Stimulated activated CD8-positive, alpha-beta memory T cell treated with anti-CD3 and anti-CD28 coated beads, Interleukin-7, amount 100 ng/mL, for 24 hours (primary cell): ENCODE measurements at regions not wholly inside any gene's neighbourhood (a gene's known extent, or its start where the extent isn't known, plus 50 kb on each side); places are given as distances from the start of the nearest gene placed in this dataset.
A peak's percentile ranks its signal among the peaks of the same experiment; 100 is the strongest.
"Not testable (repeated sequence)": the region's sequence is repeated elsewhere in the genome, so short reads cannot be mapped to it uniquely, and the experiment has no call there.

Experiments
- DNase-seq: peaks from one replicate; pipeline ENCODE4 v3.0.0-alpha.2; 2020; ENCODE audit warnings: low read depth

- no peak for DNase-seq
Measured at GRCh38 chr11:129637473-129637872, 178.2 kb upstream of the TMEM45B start.

DNA sequence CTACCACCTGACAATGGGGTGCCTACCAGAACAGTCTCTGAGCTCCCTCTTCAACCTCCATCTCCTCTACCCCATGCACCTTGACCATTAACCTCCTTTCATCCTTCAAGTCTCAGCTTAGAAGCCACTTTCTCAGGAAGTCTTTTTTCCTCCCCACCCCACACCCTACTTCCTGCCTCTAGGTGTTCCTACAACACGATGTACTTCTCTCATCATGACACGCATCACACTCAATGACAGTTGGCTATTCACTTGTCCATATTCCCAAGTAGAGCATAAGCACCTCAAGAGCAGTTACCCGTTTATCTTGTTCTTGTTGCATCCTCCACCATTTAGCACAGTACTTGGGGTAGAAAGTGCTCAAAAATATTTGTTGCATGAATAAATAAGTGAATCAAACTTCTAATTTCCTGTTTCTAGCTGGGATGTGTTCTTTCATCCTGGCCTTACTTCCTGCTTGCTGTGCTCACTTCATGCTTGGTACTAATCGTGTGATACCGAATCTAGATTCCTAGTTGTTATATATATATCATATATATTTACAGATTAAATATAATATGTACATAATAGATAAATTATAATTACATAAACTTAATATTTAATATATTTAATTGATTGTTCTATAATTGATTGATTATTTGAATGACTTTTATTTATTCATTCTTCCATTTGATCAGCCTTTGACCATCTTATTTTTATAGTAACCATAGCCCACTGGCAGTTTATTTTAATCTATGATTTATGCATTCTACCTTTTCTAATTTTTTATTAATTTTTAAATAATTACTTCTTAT is 177.5 kb upstream of the TMEM45B start:
- no peak for DNase-seq

DNA sequence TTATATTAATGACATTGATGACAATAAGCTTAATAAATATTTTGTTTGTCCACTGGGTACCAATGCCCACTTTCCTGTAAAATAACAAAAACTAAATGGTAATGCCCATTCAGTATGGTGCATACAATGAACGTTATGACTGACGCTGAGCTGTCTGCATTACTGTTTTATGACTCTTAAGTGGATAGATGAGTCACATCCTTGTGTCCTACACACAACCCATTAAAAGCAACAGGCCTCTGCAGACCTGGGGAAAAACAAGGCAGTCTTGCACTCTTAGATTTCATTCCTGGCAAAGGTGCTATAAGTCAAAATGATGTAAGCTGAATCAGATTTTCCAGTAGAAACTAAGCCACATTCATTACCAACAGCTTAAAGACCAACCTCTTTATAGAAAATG is 176.3 kb upstream of the TMEM45B start:
- DNase-seq = no peak

DNA sequence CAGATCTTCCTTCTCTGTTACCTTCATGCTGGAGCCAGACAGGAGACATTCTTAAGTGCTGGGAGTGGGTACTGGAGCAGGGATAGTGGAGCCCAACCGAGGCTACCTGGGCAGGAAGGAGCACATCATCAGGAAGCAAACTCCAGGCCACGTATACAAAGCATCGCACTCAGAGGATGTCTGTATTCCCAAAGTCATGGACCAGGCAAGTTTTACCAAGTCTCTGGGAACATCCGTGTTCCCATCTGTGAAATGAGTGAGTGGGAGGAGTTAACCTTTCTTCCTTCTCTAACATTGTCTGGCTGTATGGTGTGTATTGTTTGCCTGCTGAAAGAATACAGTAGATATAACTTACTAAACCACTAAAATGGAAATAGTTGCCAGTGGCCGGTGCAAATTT is 175.0 kb upstream of the TMEM45B start:
- no peak for DNase-seq

DNA sequence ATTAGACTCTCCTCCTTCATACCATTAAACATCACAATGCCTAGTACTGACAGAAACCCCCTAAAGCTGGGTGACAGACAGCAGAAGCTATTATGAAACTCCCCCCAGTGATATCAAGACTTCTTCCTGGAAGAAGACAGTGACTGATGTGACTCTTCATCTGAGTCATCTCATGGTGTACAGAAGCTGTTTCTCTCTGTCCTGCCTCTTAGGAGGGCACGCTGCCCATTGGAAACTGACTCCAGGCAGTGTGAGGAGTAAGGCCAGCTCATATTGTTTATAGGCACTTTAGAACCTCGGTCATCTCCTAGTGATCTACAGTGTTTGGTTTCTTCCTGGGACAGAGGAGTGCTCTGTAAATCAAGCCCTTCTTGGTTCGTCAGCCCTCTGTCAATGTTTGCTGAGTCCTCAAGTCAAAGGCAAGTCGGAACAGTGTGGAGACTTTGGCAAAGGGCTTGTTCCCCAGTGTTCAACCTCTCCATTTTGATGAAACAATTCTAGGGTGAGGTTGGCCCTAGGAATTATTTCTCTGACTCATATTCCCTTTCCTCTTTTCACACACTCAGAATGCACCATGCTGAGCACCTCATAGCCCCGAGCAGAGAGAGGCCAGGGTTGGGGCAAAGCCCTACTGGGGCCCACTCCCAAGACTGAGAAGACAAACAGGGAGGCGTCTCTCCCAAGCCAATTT is 172.5 kb upstream of the TMEM45B start:
- no peak for DNase-seq

DNA sequence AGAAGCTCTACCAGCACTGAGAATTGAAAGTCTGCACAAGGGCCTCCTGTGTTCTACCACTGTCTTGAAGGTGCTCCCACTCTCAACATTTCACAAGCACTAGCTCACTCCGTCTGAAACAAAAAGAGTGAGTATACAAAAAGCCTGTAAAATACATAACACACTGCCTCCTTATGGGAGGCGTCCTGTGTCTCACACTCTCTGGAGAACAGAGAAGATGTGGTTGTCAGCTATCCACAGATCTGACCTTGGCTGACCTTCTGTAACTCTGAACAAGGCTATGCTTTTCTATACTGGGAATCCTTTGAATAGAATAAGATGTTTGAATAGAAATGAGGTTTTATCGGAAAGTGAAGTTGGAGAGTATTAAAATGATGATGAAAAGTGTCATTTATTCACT is 171.3 kb upstream of the TMEM45B start:
- DNase-seq = no peak

- DNase-seq = no peak
Measured at GRCh38 chr11:129645943-129646342, 169.7 kb upstream of the TMEM45B start.

DNA sequence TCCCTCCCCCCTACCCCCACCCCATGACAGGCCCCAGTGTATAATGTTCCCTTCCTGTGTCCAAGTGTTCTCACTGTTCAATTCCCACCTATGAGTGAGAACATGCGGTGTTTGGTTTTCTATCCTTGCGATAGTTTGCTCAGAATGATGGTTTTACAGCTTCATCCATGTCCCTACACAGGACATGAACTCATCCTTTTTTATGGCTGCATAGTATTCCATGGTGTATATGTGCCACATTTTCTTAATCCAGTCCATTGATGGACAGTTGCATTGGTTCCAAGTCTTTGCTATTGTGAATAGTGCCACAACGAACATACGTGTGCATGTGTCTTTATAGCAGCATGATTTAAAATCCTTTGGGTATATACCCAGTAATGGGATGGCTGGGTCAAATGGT is 165.6 kb upstream of the TMEM45B start:
- not testable (repeated sequence) for DNase-seq

DNA sequence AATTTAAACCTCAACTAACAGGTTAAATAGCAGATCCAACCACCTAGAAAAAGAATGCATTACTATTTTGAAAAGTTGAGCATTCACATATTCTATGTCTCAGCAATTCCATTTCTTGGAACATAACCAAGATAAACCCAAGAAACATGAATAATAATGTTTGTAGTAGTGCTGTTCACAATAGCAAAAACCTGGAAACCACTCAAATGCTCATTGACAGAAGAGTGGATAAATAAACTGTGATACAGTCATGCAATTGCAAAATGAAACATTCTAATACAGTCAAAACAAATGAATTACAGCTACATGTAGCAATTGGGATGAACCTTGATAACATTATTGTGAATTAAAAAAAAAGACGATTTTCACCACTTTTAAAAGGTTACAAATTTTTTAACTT is 162.8 kb upstream of the TMEM45B start:
- no peak for DNase-seq

GRCh38 chr11:129655247-129655832 is 160.3 kb upstream of the TMEM45B start:
- no peak for DNase-seq

DNA sequence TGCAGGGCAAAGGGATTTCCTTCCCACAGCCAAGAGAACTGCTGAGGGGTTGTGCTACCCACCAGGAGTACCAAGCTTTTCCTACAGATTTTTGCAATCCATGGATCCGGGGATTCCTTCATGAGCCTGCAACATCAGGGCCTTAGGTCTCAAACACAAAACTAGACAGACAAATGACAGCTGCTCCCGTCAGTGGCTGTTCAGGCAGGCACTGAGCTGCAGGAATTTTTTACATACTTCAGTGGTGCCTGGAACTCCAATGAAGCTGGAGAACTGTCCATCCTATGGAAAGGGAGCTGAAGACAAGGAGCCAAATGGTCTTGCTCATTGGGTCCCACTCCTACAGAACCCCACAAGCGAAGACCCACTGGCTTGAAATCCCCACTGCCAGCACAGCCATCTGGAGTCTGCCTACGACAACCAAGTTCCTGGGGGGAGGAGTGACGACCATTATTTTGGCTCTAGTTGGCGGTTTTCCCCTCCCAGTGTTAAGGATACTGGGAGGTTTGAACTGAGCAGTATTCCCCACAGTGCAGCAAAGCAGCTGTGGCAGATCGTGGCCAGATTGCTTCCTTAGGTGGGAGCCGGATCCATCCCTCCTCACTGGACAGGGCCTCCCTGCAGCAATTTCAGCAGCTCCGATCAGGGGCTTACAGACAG is 157.7 kb upstream of the TMEM45B start:
- DNase-seq = no peak

DNA sequence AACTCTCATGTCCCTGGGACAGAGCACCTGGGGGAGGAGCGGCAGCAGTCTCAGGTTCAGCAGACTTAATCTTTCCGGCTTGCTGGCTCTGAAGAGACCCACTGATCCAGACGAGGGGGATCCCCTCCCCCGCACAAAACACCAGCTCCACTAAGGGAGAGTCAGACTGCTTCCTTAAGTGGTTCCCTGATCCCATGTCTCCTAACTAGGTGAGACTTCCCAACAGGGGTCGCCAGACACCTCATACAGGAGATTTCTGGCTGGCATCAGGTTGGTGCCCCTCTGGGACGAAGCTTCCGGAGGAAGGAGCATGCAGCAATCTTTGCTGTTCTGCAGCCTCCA is 157.2 kb upstream of the TMEM45B start:
- no peak for DNase-seq

DNA sequence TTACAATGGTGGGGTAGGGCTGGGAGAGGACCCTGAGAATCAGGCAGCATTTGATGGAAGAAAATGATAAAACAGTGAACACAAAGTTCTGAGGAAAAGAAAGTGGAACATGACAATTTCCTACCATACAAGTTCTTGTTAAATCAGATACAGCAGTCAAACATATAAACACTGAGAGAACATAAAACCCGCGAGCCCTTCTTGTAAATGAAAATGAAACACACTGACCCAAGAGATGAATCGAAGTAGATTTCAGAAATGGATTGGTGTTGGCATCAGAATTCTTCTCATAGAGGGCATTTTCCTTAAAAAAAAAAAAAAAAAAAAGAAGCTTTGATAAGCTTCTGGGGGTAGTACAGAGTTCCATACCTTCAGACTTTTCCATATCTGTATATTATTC is 134.7 kb upstream of the TMEM45B start:
- no peak for DNase-seq

GRCh38 chr11:129681344-129682114 is 134.1 kb upstream of the TMEM45B start:
- no peak for DNase-seq

- DNase-seq = no peak
Measured at GRCh38 chr11:129686269-129686668, 129.4 kb upstream of the TMEM45B start.

- no peak for DNase-seq
Measured at GRCh38 chr11:129691142-129691541, 124.5 kb upstream of the TMEM45B start.

GRCh38 chr11:129694538-129694937 is 121.1 kb upstream of the TMEM45B start:
- DNase-seq = no peak

GRCh38 chr11:129694966-129695365 is 120.7 kb upstream of the TMEM45B start:
- DNase-seq = no peak

DNA sequence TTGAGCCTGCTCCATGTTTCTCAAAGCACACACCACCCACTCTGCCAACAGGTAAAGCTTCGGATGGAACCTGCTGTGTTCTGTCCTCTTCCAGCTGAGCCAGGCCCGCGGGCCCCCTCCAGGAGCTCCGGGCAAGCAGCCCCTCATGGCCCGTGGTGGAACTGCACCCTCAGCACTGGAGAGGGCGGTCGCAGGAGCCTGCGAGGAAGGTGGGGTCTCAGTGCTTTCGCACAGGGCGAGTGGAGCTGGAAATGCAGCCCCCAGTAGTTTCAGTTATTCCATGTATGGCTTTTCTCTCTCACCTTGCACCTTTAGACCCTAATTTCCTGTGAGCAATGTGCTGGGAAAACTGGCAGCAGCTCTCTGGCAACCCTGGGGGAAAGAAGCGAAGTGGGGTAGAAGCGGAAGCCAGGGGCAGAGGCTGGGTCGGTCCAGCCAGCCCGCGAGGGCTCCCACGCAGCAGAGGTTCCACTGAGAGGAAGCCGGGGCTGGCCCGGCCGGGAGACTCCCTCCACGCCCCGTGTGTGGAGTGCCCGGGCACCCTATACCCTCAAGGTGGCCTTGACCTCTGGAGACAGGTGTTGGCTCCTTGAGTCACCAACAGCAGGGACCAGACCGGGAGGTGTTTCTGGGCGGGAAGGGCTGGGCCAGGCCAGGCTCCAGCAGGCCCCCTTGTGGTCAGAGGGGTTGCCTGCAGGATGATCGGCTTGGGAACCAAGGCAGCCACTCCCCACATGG is 119.9 kb upstream of the TMEM45B start:
- DNase-seq = peak; percentile 50

GRCh38 chr11:129696309-129696989 is 119.2 kb upstream of the TMEM45B start:
- no peak for DNase-seq

GRCh38 chr11:129698212-129698611 is 117.4 kb upstream of the TMEM45B start:
- DNase-seq = no peak
